ENCODE measurements at regions not wholly inside any gene's neighbourhood (a gene's known extent, or its start where the extent isn't known, plus 50 kb on each side); places are given as distances from the start of the nearest gene placed in this dataset.

DNA sequence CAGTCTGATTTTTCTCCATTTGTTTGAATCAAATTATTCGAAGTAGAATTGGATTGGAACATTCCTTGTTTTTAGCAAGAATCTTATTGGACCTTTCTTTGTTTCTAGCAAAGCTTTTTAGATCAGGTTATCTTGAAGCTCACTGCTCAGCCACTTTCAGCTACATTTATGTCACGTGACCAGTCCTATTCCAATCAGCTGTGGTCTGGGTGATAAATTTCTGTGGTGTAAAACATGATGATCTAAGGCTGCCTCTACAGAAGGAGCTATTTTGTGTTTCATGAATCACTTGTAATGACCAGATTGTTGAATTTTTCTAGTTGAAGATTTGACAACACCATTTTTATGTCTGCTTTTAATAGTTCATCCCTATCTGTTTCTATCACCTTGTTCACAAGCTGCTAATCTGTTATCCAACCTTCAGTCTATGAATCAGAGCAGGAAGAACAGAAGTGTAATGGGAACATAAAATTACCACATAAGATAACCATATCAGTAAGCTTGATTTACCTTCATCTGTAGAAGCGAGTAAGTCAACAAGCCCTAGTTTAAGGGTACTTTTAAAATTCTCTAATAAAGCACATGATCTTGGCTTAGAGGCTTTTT is 101.0 kb upstream of the MAP3K7 start:
- TF ChIP-seq, protein P1, sequence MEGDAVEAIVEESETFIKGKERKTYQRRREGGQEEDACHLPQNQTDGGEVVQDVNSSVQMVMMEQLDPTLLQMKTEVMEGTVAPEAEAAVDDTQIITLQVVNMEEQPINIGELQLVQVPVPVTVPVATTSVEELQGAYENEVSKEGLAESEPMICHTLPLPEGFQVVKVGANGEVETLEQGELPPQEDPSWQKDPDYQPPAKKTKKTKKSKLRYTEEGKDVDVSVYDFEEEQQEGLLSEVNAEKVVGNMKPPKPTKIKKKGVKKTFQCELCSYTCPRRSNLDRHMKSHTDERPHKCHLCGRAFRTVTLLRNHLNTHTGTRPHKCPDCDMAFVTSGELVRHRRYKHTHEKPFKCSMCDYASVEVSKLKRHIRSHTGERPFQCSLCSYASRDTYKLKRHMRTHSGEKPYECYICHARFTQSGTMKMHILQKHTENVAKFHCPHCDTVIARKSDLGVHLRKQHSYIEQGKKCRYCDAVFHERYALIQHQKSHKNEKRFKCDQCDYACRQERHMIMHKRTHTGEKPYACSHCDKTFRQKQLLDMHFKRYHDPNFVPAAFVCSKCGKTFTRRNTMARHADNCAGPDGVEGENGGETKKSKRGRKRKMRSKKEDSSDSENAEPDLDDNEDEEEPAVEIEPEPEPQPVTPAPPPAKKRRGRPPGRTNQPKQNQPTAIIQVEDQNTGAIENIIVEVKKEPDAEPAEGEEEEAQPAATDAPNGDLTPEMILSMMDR (IDR thresholded peaks at IDR 0.05; ENCODE audit: poor library complexity) = no peak
- no peak for TF ChIP-seq EZH2phosphoT487 (IDR thresholded peaks at IDR 0.05; ENCODE audit: low read depth, severe bottlenecking, unreplicated experiment)

Measured in hepatocyte (in vitro differentiated cells).